GM23338 (cell line): ENCODE measurements at regions not wholly inside any gene's neighbourhood (a gene's known extent, or its start where the extent isn't known, plus 50 kb on each side); places are given as distances from the start of the nearest gene placed in this dataset.

Experiments
- ATAC-seq: fragments of 200-7000 bp; cut with Tn5 transposase; 3 replicates; pipeline ENCODE4 v1.9.1; 2020
- DNase-seq: peaks from one replicate; pipeline ENCODE4 v3.0.0-alpha.2; 2015; ENCODE audit warnings: low spot score
- H2AFZ ChIP-seq: fragments of 200-600 bp; sonication (generic); 2 replicates; pipeline ENCODE4 v1.8.0; 2016; ENCODE audit warnings: antibody characterized with exemption, mild to moderate bottlenecking, moderate library complexity
- H3F3A ChIP-seq: fragments of 200-600 bp; sonication (generic); replicated peaks from 2 replicates; pipeline ENCODE4 v1.8.0; 2017; ENCODE audit warnings: antibody characterized with exemption, mixed run types, low read depth
- H3K27ac ChIP-seq: fragments of 200-600 bp; sonication (generic); 2 replicates; pipeline ENCODE4 v1.6.1; 2016; ENCODE audit warnings: low read depth
- H3K27me3 ChIP-seq: fragments of 200-600 bp; sonication (generic); 2 replicates; pipeline ENCODE4 v1.8.0; 2016; ENCODE audit warnings: mild to moderate bottlenecking, mixed run types, moderate library complexity; ENCODE audit not compliant: insufficient read depth
- H3K36me3 ChIP-seq: fragments of 200-600 bp; sonication (generic); 2 replicates; pipeline ENCODE4 v1.8.0; 2016; ENCODE audit warnings: mild to moderate bottlenecking; ENCODE audit not compliant: insufficient read depth
- H3K4me1 ChIP-seq: fragments of 200-600 bp; sonication (generic); 2 replicates; pipeline ENCODE4 v1.8.0; 2016; ENCODE audit warnings: mild to moderate bottlenecking, moderate library complexity; ENCODE audit not compliant: insufficient read depth
- H3K4me2 ChIP-seq: fragments of 200-600 bp; sonication (generic); 2 replicates; pipeline ENCODE4 v1.7.1; 2017; ENCODE audit warnings: mixed run types
- H3K4me3 ChIP-seq: fragments of 200-600 bp; sonication (generic); 2 replicates; pipeline ENCODE4 v1.6.1; 2016; ENCODE audit warnings: mixed run types
- H3K79me2 ChIP-seq: fragments of 200-600 bp; sonication (generic); replicated peaks from 2 replicates; pipeline ENCODE4 v1.8.0; 2017; ENCODE audit warnings: mild to moderate bottlenecking; ENCODE audit not compliant: insufficient read depth
- H3K9me2 ChIP-seq: fragments of 200-600 bp; sonication (generic); 2 replicates; pipeline ENCODE4 v1.8.0; 2017; ENCODE audit not compliant: insufficient read depth
- H4K20me1 ChIP-seq: fragments of 200-600 bp; sonication (generic); replicated peaks from 2 replicates; pipeline ENCODE4 v1.8.0; 2017; ENCODE audit warnings: mild to moderate bottlenecking; ENCODE audit not compliant: insufficient read depth
- H3K27ac Mint-ChIP-seq: 2 replicates; pipeline ENCODE4 v1.8.0; 2020; ENCODE audit warnings: inconsistent platforms, mild to moderate bottlenecking, moderate library complexity, mixed read lengths
- H3K27me3 Mint-ChIP-seq: 3 replicates; pipeline ENCODE4 v1.8.0; 2022; ENCODE audit warnings: low read depth, mild to moderate bottlenecking, moderate library complexity, mixed read lengths, inconsistent platforms; ENCODE audit not compliant: insufficient read depth, poor library complexity
- H3K36me3 Mint-ChIP-seq: 3 replicates; pipeline ENCODE4 v1.8.0; 2021; ENCODE audit warnings: low read depth, mild to moderate bottlenecking, inconsistent platforms, moderate library complexity, mixed read lengths
- H3K4me1 Mint-ChIP-seq: 3 replicates; pipeline ENCODE4 v1.8.0; 2020; ENCODE audit warnings: mild to moderate bottlenecking, inconsistent platforms, mixed read lengths
- H3K4me3 Mint-ChIP-seq: 3 replicates; pipeline ENCODE4 v1.8.0; 2021; ENCODE audit warnings: moderate library complexity, mild to moderate bottlenecking, inconsistent platforms, mixed read lengths
- H3K9me3 Mint-ChIP-seq: 3 replicates; pipeline ENCODE4 v1.8.0; 2020; ENCODE audit warnings: moderate library complexity, mild to moderate bottlenecking, inconsistent platforms, mixed read lengths
- CREB1 ChIP-seq: fragments of 250-450 bp; sonication (Bioruptor Pico); IDR thresholded peaks from 2 replicates; pipeline ENCODE4 v1.5.0; 2020; ENCODE audit warnings: low read depth, mild to moderate bottlenecking, moderate library complexity
- EZH2phosphoT487 ChIP-seq: fragments of 200-600 bp; sonication (generic); IDR thresholded peaks from one replicate; pipeline ENCODE4 v1.8.1; 2018; ENCODE audit warnings: antibody characterized with exemption; ENCODE audit not compliant: unreplicated experiment
- JUNB ChIP-seq: IDR thresholded peaks from one replicate; pipeline ENCODE4 v1.6.1; 2016; ENCODE audit warnings: antibody characterized with exemption; ENCODE audit not compliant: unreplicated experiment
- NANOG ChIP-seq: IDR thresholded peaks from 2 replicates; pipeline ENCODE4 v1.6.1; 2016; ENCODE audit warnings: antibody characterized with exemption, borderline replicate concordance
- STAT1 ChIP-seq: IDR thresholded peaks from one replicate; pipeline ENCODE4 v1.6.1; 2016; ENCODE audit warnings: antibody characterized with exemption; ENCODE audit not compliant: unreplicated experiment
- ZNF114 ChIP-seq: fragments of 250-450 bp; sonication (Bioruptor Pico); IDR thresholded peaks from 2 replicates; pipeline ENCODE4 v1.5.0; 2020; ENCODE audit warnings: mild to moderate bottlenecking, moderate library complexity
- ZNF331 ChIP-seq: fragments of 250-450 bp; sonication (Bioruptor Pico); IDR thresholded peaks from 2 replicates; pipeline ENCODE4 v1.5.0; 2020; ENCODE audit warnings: low read depth, mild to moderate bottlenecking, moderate library complexity
- TF ChIP-seq, protein P1 (sequence below): IDR thresholded peaks from 2 replicates; pipeline ENCODE4 v1.6.1; 2016; ENCODE audit warnings: antibody characterized with exemption
- TF ChIP-seq, protein P2 (sequence below): IDR thresholded peaks from one replicate; pipeline ENCODE4 v1.6.1; 2018; ENCODE audit warnings: antibody characterized with exemption; ENCODE audit not compliant: unreplicated experiment
- TF ChIP-seq, protein P3 (sequence below): fragments of 250-450 bp; sonication (Bioruptor Pico); IDR thresholded peaks from 2 replicates; pipeline ENCODE4 v1.5.0; 2020; ENCODE audit warnings: mild to moderate bottlenecking, moderate library complexity
- TF ChIP-seq, protein P4 (sequence below), 2 experiments: fragments of 200-600 bp in 1 of 2; sonication (generic) in 1 of 2; conservative IDR thresholded peaks; 2 replicates each; pipeline versions ENCODE4 v1.5.1 to v1.6.1; 2016 to 2017; ENCODE audit warnings: antibody characterized with exemption in 2 of 2, low read depth in 2 of 2, mild to moderate bottlenecking in 2 of 2, moderate library complexity in 1 of 2

DNA sequence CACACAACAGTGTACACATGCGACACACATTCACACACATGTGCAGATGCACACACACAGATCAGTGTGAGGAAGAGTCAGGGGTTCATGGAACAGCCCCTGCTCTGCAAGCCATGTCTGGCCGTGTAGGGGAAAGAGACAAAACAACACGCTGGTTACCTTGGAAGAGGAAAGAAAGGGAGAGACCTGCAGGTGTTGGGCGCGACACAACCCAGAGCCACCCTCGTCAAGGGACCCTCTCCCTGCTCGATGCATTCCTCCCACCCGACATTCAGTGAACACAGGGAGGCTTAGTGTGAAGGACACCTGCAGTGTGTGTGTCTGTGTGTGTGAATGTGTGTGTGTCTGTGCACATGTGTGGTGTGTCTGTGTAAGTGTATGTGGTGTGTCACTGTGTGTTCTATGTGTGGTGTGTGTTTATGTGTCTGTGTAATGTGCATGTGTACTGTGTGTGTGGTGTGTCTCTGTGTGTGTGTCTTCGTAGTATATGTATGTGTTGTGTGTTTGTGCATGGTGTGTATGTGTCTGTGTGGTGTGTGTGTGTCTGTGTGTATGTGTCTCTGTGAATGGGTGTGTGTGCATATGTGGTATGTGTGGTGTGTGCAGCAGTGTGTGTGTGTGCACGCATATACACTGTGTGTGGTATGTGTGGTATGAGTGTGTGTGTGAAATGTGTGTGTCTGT, 69.5 kb upstream of the PITRM1 start:
- Histone ChIP-seq H3K4me1 (no peaks in the 10 kb centered on the region), H3K4me2 (no peak overlapping the region), H3K9me2 (no peaks in the 10 kb centered on the region), H3K4me3 (no peak overlapping the region), H4K20me1 (no peaks in the 10 kb centered on the region), H3K27ac (no peak overlapping the region), H2AFZ (no peak overlapping the region), H3K36me3 (no peaks in the 10 kb centered on the region), H3K27me3 (no peaks in the 10 kb centered on the region), H3K79me2 (no peaks in the 10 kb centered on the region), H3F3A (no peaks in the 10 kb centered on the region)
- Mint-ChIP-seq H3K9me3 (no peaks in the 10 kb centered on the region), H3K36me3 (no peaks in the 10 kb centered on the region), H3K4me1 (peaks cover 10% of the 10 kb centered on the region), H3K27me3 (peaks cover 2% of the 10 kb centered on the region), H3K27ac (no peak overlapping the region), H3K4me3 (no peak overlapping the region)
- TF ChIP-seq ZNF114 (no peak), ZNF331 (CRISPR knock-in tag) (no peak), CREB1 (CRISPR knock-in tag) (no peak), NANOG (no peak), STAT1 (no peak), JUNB (no peak), EZH2phosphoT487 (no peak)
- TF ChIP-seq, protein P1, sequence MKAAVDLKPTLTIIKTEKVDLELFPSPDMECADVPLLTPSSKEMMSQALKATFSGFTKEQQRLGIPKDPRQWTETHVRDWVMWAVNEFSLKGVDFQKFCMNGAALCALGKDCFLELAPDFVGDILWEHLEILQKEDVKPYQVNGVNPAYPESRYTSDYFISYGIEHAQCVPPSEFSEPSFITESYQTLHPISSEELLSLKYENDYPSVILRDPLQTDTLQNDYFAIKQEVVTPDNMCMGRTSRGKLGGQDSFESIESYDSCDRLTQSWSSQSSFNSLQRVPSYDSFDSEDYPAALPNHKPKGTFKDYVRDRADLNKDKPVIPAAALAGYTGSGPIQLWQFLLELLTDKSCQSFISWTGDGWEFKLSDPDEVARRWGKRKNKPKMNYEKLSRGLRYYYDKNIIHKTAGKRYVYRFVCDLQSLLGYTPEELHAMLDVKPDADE: no peak
- TF ChIP-seq, protein P2, sequence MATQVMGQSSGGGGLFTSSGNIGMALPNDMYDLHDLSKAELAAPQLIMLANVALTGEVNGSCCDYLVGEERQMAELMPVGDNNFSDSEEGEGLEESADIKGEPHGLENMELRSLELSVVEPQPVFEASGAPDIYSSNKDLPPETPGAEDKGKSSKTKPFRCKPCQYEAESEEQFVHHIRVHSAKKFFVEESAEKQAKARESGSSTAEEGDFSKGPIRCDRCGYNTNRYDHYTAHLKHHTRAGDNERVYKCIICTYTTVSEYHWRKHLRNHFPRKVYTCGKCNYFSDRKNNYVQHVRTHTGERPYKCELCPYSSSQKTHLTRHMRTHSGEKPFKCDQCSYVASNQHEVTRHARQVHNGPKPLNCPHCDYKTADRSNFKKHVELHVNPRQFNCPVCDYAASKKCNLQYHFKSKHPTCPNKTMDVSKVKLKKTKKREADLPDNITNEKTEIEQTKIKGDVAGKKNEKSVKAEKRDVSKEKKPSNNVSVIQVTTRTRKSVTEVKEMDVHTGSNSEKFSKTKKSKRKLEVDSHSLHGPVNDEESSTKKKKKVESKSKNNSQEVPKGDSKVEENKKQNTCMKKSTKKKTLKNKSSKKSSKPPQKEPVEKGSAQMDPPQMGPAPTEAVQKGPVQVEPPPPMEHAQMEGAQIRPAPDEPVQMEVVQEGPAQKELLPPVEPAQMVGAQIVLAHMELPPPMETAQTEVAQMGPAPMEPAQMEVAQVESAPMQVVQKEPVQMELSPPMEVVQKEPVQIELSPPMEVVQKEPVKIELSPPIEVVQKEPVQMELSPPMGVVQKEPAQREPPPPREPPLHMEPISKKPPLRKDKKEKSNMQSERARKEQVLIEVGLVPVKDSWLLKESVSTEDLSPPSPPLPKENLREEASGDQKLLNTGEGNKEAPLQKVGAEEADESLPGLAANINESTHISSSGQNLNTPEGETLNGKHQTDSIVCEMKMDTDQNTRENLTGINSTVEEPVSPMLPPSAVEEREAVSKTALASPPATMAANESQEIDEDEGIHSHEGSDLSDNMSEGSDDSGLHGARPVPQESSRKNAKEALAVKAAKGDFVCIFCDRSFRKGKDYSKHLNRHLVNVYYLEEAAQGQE: no peak
- TF ChIP-seq, protein P3, sequence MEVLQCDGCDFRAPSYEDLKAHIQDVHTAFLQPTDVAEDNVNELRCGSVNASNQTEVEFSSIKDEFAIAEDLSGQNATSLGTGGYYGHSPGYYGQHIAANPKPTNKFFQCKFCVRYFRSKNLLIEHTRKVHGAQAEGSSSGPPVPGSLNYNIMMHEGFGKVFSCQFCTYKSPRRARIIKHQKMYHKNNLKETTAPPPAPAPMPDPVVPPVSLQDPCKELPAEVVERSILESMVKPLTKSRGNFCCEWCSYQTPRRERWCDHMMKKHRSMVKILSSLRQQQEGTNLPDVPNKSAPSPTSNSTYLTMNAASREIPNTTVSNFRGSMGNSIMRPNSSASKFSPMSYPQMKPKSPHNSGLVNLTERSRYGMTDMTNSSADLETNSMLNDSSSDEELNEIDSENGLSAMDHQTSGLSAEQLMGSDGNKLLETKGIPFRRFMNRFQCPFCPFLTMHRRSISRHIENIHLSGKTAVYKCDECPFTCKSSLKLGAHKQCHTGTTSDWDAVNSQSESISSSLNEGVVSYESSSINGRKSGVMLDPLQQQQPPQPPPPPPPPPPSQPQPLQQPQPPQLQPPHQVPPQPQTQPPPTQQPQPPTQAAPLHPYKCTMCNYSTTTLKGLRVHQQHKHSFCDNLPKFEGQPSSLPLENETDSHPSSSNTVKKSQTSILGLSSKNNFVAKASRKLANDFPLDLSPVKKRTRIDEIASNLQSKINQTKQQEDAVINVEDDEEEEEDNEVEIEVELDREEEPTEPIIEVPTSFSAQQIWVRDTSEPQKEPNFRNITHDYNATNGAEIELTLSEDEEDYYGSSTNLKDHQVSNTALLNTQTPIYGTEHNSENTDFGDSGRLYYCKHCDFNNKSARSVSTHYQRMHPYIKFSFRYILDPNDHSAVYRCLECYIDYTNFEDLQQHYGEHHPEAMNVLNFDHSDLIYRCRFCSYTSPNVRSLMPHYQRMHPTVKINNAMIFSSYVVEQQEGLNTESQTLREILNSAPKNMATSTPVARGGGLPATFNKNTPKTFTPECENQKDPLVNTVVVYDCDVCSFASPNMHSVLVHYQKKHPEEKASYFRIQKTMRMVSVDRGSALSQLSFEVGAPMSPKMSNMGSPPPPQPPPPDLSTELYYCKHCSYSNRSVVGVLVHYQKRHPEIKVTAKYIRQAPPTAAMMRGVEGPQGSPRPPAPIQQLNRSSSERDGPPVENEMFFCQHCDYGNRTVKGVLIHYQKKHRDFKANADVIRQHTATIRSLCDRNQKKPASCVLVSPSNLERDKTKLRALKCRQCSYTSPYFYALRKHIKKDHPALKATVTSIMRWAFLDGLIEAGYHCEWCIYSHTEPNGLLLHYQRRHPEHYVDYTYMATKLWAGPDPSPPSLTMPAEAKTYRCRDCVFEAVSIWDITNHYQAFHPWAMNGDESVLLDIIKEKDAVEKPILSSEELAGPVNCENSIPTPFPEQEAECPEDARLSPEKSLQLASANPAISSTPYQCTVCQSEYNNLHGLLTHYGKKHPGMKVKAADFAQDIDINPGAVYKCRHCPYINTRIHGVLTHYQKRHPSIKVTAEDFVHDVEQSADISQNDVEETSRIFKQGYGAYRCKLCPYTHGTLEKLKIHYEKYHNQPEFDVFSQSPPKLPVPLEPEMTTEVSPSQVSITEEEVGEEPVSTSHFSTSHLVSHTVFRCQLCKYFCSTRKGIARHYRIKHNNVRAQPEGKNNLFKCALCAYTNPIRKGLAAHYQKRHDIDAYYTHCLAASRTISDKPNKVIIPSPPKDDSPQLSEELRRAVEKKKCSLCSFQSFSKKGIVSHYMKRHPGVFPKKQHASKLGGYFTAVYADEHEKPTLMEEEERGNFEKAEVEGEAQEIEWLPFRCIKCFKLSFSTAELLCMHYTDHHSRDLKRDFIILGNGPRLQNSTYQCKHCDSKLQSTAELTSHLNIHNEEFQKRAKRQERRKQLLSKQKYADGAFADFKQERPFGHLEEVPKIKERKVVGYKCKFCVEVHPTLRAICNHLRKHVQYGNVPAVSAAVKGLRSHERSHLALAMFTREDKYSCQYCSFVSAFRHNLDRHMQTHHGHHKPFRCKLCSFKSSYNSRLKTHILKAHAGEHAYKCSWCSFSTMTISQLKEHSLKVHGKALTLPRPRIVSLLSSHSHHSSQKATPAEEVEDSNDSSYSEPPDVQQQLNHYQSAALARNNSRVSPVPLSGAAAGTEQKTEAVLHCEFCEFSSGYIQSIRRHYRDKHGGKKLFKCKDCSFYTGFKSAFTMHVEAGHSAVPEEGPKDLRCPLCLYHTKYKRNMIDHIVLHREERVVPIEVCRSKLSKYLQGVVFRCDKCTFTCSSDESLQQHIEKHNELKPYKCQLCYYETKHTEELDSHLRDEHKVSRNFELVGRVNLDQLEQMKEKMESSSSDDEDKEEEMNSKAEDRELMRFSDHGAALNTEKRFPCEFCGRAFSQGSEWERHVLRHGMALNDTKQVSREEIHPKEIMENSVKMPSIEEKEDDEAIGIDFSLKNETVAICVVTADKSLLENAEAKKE (CRISPR knock-in tag): no peak
- TF ChIP-seq, protein P4, sequence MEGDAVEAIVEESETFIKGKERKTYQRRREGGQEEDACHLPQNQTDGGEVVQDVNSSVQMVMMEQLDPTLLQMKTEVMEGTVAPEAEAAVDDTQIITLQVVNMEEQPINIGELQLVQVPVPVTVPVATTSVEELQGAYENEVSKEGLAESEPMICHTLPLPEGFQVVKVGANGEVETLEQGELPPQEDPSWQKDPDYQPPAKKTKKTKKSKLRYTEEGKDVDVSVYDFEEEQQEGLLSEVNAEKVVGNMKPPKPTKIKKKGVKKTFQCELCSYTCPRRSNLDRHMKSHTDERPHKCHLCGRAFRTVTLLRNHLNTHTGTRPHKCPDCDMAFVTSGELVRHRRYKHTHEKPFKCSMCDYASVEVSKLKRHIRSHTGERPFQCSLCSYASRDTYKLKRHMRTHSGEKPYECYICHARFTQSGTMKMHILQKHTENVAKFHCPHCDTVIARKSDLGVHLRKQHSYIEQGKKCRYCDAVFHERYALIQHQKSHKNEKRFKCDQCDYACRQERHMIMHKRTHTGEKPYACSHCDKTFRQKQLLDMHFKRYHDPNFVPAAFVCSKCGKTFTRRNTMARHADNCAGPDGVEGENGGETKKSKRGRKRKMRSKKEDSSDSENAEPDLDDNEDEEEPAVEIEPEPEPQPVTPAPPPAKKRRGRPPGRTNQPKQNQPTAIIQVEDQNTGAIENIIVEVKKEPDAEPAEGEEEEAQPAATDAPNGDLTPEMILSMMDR (conservative IDR thresholded peaks at IDR 0.05; ENCODE audit: low read depth in 2 of 2): no peak
- no peak for ATAC-seq
- DNase-seq: no peak
